ENCODE measurements at regions not wholly inside any gene's neighbourhood (a gene's known extent, or its start where the extent isn't known, plus 50 kb on each side); places are given as distances from the start of the nearest gene placed in this dataset.

GRCh38 chr19:28305513-28305912, 907.4 kb downstream of the UQCRFS1 start:
- ChIA-PET CTCF (no interaction called here), POLR2A (ENCODE audit: low non-redundant PET) (no interaction called here)
- peaks cover 4% of the 10 kb centered on the region for H3K4me1 ChIP-seq (ENCODE audit: insufficient read depth, low read length, poor library complexity, severe bottlenecking)
- H3K9me3 ChIP-seq (ENCODE audit: low read depth, low read length, poor library complexity, severe bottlenecking): peaks cover 16% of the 10 kb centered on the region
- DNase-seq (ENCODE audit: low spot score): no peak
- H3K27ac ChIP-seq (ENCODE audit: low read depth, low read length, poor library complexity, severe bottlenecking): no peak overlapping the region
- intact Hi-C loops (cut with micrococcal nuclease; ENCODE audit: unreplicated experiment): no loop called here
- H3K27me3 ChIP-seq (replicated peaks; ENCODE audit: insufficient read depth, low read depth, low read length, poor library complexity): no peaks in the 10 kb centered on the region
- no peaks in the 10 kb centered on the region for H3K36me3 ChIP-seq (ENCODE audit: insufficient read depth, low read length, poor library complexity, severe bottlenecking)
- TF ChIP-seq CTCF (conservative IDR thresholded peaks at IDR 0.05; ENCODE audit: low read depth, low read length) (no peak), EZH2 (IDR thresholded peaks at IDR 0.05; ENCODE audit: borderline replicate concordance, low read depth, low read length, poor library complexity, severe bottlenecking) (no peak)
- H3K4me3 ChIP-seq (ENCODE audit: low read depth, low read length, poor library complexity, severe bottlenecking): no peak overlapping the region
- BruUV-seq (replicated peaks): no TSS peak

- no peak for DNase-seq (ENCODE audit: low spot score)
- Histone ChIP-seq H3K9me3 (ENCODE audit: low read depth, low read length, poor library complexity, severe bottlenecking) (peaks cover 10% of the 10 kb centered on the region), H3K36me3 (ENCODE audit: insufficient read depth, low read length, poor library complexity, severe bottlenecking) (no peaks in the 10 kb centered on the region), H3K27me3 (replicated peaks; ENCODE audit: insufficient read depth, low read depth, low read length, poor library complexity) (no peaks in the 10 kb centered on the region), H3K4me3 (ENCODE audit: low read depth, low read length, poor library complexity, severe bottlenecking) (no peak overlapping the region), H3K27ac (ENCODE audit: low read depth, low read length, poor library complexity, severe bottlenecking) (no peak overlapping the region), H3K4me1 (ENCODE audit: insufficient read depth, low read length, poor library complexity, severe bottlenecking) (peaks cover 4% of the 10 kb centered on the region)
- TF ChIP-seq CTCF (conservative IDR thresholded peaks at IDR 0.05; ENCODE audit: low read depth, low read length) (no peak), EZH2 (IDR thresholded peaks at IDR 0.05; ENCODE audit: borderline replicate concordance, low read depth, low read length, poor library complexity, severe bottlenecking) (no peak)
- ChIA-PET POLR2A (ENCODE audit: low non-redundant PET) (no interaction called here), CTCF (no interaction called here)
- intact Hi-C loops (cut with micrococcal nuclease; ENCODE audit: unreplicated experiment): no loop called here
- BruUV-seq (replicated peaks): no TSS peak
Observed at GRCh38 chr19:28303502-28303901, 909.4 kb downstream of the UQCRFS1 start.

GRCh38 chr19:28301961-28302360, 911.0 kb downstream of the UQCRFS1 start:
- H3K4me3 ChIP-seq (ENCODE audit: low read depth, low read length, poor library complexity, severe bottlenecking): no peak overlapping the region
- peaks cover 11% of the 10 kb centered on the region for H3K9me3 ChIP-seq (ENCODE audit: low read depth, low read length, poor library complexity, severe bottlenecking)
- no peak overlapping the region for H3K27ac ChIP-seq (ENCODE audit: low read depth, low read length, poor library complexity, severe bottlenecking)
- no peaks in the 10 kb centered on the region for H3K27me3 ChIP-seq (replicated peaks; ENCODE audit: insufficient read depth, low read depth, low read length, poor library complexity)
- peaks cover 4% of the 10 kb centered on the region for H3K4me1 ChIP-seq (ENCODE audit: insufficient read depth, low read length, poor library complexity, severe bottlenecking)
- POLR2A ChIA-PET (ENCODE audit: low non-redundant PET): no interaction called here
- no peak for TF ChIP-seq CTCF (conservative IDR thresholded peaks at IDR 0.05; ENCODE audit: low read depth, low read length)
- CTCF ChIA-PET: no interaction called here
- BruUV-seq (replicated peaks): no TSS peak
- DNase-seq (ENCODE audit: low spot score): no peak
- intact Hi-C loops (cut with micrococcal nuclease; ENCODE audit: unreplicated experiment): no loop called here
- H3K36me3 ChIP-seq (ENCODE audit: insufficient read depth, low read length, poor library complexity, severe bottlenecking): no peaks in the 10 kb centered on the region
